IPS DF 4.7 (cell line): ENCODE measurements at regions not wholly inside any gene's neighbourhood (a gene's known extent, or its start where the extent isn't known, plus 50 kb on each side); places are given as distances from the start of the nearest gene placed in this dataset.

ENCODE experiments used
- DNase-seq: peaks from one replicate; pipeline ENCODE4 v3.0.0-alpha.2; 2013; ENCODE audit warnings: low spot score; ENCODE audit errors: extremely low read depth

DNA sequence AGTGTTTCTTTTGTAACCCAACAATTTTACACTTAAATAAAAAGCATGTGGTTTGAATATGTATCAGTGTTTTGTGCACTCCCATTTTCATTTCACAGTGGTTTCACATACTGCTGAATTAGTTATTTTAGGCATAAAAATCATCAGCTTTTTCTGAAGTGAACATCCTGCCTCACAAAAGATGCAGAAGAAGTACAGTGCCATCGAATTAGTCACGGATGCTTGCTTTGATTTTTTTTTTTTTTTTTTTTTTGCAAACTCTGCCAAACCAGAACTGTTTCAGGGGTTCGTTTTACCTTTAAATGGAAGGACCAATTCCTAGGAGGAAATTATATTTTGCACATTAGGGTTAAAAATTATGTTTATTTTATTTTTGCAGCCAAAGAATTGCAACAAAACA, 158.6 kb downstream of the RPS12 start:
- no peak for DNase-seq

DNA sequence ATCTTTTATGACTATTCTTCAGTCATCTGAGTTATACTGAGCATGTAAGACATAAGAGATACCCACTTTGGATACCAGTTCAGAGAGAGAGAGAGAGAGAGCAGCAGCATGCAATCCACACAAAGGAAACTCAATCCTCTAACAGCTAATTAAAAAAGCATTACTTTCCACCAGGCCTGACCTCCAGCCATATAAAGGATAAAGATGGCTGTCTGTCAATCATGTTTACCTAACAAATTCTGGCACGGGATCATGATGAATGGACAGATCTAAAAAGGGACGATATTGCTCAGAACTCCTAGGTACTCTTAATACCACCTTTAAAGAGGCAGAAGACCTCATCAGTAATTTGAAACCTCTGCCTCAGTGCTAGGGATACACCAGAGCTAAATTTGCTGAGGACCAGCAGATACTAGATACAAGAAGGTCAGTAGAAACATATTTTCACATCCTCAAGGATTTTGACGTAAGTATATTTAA, 159.2 kb downstream of the RPS12 start:
- DNase-seq, result no peak

DNA sequence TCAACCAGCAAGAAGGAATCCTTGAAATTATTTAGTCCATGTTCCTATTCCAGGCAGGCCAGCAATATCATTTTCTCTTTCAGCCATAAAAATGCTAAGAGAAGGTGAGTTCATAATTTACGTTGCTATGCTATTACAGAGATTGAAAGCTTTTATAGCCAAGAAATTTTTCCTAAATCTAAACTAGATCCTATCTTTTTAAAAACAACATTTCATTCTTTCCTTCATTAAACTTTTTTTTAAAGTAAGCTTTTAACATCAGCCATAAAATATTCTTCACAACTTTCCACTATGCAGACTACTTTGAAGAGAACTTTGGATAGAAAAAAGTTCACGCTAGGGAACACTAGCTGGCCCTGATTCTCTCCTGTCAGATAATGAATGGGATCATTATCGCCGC, 159.8 kb downstream of the RPS12 start:
- DNase-seq, result no peak

DNA sequence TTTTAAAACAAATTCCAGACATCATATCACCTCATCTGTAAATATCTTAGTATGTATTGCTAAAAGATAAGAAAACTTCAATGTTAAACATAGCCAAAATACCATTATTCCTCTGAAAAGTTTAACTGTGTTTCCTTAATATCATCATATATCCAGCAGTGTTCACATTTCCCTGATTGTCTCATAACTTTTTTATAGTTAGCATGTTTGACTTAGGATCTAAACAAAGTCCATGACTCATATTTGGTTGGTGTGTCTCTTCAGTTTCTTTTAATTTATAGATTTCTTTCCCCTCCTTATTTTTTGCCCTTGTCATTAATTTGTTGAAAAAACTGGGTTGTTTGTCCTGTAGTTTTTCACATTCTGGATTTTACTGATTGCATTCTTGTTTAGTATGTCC, 163.0 kb downstream of the RPS12 start:
- no peak for DNase-seq

DNA sequence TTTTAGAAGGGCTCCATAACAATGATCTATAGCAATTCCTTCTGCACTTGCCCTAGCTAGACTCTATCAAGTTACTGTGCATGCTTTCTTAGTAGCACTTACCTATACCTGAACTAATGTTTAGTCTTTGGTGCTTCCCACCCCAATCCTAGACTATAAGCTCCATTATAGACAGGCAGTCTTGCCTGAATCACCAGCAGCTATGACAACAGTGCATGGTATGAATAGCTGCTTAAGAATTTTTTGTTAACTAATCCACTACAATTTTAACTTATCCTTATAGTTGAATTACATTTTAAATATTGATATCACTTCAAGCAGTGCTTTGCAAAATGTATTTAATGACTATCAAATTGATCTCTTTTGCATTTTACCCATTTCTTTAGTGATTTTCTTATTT, 164.3 kb downstream of the RPS12 start:
- DNase-seq, result no peak

DNA sequence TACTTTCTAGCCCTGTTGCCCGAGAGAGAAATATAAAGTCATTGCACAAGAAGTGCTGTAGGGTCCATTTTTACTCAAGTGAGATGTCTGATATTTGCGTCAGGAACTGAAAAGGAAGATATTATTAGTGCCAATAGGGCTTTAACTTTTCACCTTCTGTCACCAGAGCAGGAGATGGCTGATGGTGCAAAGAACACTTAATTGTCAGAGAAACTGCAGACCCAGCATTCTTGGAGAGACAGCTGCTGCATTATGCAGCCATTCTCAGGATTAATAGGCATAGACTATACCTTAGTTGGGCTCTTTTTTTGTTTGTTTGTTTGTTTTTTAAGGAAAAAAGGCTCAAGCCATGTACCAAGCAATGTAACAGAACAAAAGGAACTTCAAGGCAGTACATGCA, 179.4 kb downstream of the RPS12 start:
- DNase-seq, result no peak

DNA sequence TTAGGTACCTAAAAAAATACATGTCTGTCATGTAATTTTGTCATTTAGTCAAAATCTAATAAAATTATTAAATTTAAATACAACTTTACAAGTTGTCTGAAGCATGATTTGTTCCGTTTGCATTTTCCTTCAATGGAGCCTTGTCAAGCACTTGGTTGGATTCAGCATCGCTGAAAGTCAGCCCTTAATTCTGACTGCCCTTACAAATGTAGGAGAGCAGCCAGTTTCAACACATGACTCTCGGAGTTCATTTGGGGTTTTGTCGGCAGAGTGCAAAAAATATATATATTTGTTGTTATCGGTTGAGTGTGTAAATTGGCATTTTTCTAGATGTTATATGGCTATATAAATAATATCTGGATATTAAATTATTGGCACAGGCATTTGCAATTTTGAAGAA, 180.6 kb downstream of the RPS12 start:
- DNase-seq, result no peak

DNA sequence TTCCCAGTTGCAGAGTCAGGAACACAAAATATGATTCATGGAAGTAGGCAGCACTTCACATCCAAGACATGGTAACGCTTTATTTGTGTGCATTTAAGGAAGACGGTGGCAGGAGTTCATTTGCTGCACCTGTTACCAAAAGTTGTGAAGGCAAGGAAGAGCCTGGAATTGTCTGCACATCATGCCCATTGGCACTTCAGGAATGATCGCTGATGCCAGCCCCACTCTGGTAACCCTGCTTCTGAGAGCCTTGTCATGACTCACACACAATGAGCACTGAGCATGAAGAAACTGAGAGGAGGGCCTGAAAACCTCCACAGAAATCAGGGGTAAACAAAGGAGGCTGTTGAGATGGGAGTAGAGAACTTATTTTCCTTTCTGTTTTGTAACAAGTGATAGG, 181.1 kb downstream of the RPS12 start:
- DNase-seq, result no peak

DNA sequence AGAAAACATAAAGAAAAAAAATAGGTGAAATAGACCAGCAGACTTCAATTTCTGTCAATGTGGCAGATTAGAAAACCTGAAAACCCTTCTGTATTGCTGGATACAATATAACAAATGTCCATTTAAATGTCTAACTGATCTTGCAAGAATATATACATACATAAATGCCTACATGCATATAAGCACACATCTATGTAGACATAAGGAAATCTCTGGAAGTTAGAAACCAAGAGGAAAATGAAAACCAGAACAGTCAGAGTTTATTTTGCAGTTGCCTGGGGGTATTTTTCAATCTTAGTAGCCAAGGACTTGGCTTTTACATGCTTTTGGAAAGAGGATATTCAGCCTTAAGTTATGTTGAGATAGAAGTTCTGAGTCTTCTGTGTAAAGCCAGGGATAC, 184.0 kb downstream of the RPS12 start:
- no peak for DNase-seq

DNA sequence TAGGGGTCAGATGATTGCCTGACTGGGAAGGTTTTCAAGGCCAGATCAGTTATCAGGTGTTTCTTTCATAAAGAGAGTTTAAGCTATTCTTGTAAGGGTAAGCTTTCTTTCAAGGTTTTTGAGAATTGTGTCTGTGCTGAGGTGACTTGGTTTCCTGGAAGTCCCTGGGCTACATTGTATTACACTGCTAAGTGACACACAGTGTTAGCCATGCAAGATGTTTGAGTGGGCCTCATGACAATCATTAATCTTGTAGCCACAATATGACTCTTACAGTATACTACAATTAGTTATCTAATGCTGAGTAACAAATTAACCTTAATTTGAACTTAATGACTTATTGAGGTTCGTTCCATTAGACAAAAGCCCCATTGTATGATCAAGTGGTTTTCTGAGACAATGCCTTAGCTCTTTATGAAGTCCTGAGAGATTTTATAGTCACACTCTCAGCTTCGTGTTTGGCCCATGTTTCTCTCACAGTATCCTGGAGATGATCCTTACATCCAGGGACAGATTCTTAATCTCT, 186.7 kb downstream of the RPS12 start:
- DNase-seq, result no peak

DNA sequence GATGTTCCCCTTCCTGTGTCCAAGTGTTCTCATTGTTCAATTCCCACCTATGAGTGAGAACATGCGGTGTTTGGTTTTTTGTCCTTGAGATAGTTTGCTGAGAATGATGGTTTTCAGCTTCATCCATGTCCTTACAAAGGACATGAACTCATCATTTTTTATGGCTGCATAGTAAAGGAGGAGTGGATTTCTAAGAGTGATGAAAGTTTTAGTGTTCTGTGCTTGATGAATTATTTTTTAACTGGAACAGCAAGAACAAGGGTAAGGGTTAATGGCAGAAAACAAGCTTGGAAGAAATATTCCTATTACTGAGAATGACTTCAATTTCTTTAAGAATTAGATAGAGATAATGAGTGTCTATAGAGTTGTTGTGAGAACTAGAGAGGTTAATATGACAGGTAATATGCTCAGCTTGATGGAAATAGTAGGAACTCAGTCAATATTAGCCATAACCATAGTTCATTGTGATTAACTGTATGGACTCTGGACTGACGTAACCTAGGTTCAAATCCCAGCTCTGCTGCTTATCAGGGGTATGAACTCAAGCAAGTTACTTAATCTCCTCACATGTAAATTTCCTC, 190.0 kb downstream of the RPS12 start:
- DNase-seq, result no peak

DNA sequence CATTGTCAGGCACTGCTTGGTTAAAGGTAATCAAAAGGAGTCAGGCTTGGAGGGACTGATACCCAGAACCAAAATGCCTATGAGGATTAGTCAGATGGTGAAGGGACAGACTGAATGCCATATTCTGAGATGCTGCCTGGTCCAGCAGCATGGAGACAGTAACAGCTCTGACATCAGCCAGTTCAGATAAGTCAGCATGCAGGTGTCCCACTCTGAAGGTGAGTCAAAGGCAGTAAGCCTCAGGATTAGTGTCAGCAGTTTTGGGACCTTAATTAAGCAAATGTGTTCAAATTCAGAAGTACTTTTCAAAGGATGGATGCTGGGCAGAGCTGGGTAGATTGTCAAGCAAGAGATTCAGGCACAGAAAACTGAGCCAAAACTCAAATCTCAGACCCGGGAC, 198.4 kb downstream of the RPS12 start:
- DNase-seq, result no peak

DNA sequence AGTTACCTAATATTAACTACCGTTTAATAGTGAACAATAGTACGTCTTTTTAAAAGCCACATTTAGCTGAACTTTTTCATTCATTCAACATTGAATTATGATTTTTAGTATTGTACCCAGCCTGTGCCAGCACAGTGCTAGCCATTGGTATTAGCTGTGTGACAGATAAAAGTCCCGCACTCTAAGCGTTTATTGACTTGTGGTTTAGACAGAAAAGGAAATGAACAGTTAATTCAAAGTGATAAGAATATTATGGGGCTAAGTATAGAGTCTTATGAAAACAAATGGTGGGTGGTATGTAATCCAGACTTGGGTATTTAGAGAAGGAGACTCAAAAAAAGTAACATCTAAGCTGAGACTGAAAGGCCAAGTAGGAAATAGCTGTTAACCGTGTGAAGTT, 202.3 kb downstream of the RPS12 start:
- no peak for DNase-seq

DNA sequence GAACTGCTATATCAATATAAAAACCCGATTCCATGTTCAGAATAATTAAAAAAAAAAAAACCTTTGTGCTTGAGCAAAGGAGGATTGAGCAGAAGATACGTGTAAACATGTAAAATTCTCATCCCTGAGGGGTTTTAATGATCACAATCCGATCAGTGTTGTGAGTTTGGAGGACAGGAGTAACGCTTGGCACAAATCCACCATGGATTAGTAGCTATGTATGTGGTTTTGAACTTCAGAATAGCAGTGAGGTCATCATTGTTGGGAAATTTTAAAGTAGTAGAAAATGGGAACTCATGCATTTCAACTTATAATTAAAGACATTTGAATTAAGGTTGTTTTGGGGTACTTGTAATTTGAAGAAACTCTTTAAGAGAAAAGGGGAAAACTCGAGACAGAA, 203.2 kb downstream of the RPS12 start:
- DNase-seq, result no peak

DNA sequence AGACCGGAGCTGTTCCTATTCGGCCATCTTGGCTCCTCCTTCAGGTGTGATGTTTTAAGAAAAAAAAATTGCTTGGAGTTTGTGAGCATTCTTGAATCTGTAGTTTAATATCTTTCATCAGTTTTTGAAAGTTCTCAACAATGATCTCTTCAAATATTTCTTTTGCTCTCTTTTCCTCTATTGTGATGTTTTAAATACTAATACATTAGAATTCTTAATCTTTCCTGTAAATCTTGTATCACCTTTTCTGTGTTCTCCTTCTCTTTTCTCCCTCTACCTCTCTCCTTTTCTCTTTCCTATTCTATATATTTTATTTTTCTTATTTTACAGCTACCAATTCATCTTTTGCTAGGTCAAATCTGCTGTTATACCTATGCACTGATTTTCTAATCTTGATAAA, 212.3 kb downstream of the RPS12 start:
- DNase-seq, result no peak

DNA sequence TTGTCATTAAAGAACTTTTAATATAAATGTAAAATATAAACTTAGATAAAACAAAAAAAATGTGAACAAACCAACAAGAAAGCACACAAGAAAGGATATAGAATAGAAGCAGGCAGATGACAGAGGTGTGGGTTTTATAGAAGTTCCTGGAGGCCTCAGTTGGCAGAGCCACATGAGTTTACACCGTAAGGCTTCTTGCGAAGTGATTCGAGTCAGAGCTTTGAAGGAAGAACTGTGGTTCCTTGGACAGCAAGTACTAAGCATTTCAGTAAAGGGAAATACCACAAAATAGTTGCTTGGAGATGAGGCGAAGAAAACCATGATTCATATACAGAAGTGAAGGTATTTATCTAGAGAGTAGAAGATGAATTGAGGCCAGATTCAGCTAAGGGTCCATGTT, 207.9 kb upstream of the EYA4 start:
- DNase-seq, result no peak

DNA sequence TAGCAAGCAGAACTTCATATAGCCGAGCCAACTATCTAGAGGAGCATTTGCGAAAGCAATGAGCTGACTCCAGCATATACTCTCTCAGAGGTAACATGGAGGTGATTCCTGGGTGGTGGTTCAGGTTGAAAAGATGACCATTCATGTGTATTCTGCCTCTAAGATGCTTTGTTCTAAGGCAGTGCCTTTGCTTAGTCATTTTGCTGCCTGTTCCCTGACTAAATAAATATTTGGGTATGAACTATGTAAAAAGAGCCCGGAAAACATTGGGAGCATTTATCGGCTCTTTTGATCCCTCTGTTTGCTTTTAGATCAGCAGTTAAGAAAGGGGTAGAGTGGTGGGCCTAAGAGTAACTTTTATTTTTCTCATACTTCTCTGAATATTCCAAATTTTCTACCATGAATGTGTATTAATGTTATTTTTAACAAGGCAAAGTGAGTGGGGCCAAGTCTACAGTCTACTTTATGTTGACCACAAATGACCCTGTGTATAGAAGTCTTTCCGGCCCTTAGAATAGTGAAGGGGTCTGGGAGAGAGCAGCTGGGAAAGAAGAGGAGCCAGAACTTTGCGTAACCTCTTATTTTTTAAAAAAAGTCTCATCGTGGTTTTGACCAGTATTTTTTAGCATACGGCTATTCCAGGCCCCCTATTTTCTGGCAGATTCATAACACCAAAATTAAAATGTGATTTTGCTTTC, 206.5 kb upstream of the EYA4 start:
- no peak for DNase-seq

DNA sequence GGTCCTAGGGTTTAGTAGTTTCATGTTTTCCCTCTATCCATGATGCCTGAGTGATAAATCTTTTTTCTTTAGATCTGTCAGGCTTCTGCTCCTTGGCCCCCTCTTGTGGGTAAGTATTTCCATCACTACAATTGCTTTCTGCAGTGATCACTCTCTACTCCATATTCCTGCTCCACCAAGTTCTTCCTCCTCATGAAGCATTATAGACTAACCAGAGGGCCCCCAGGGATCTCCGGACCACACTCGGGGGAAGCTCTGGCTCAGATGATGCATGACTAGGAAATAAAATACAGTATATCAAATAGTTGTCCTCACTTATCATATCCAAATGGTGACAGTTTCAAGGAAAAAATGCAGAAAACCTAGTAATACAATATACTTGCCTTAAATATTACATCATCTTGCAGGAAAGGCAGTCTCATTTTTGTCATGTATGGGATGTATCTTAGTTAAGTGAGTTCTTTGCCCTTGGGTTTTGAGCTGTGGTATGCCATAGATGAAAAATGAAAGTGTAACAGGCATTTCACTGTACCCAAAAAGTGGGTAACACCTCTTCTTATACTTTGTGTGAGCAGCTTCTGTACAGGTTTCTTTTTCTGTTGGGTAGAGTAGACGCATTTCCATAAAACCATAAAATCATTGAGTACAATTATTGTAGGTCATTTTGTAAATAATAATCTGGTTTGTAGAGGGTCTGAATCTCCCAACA, 200.9 kb upstream of the EYA4 start:
- no peak for DNase-seq

DNA sequence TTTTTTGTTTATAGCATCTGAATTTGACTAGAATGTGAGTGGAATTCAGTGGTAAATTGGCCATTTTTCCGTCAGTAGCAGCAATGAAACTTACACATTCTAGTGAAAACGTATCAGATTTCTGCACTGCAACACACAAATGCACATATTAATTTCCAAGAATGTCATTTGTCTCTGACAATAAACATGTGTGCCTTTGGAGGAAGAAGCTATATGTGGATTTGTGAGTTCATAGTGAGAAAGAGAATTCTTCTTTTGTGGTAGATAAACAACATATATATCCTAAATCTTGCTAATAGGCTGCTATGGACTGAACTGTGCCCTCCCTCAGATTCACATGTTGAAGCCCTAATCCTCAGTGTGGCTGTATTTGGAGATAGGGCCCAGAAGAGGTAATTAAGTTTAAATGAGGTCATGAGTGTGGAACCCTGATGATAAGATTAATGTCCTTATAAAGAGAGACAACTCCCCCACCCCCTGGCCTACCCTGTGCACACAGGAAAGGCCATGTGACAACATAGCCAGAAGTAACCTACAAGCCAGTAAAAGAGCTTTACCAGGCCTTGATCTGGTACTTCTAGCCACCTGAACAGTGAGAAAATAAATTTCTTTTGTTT, 200.2 kb upstream of the EYA4 start:
- DNase-seq, result no peak

DNA sequence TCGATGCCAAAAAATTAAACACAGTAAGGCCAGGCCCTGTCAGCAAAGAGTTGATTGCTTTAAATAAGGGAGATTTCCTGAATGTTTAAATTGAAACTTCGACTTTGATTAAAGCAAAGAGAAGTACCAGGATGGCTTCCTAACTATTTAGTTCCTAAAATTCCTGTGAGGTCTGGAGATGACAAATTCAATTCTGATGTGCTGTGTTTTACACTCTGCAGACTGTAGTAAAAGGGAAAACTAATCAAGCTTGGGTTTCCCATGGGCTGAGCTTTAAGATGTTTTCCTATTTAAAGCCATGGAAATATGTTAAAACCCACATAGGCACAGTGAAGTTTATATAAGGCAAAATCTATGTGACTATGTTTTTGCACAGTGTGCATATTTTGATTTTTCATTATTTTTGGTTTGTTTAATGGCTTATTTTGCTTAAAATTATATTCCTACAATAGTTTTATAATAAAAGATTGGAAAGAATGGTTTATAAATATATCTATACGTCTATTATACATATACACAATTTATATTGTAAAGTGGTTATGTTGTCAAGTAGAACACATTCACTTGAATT, 198.5 kb upstream of the EYA4 start:
- no peak for DNase-seq

DNA sequence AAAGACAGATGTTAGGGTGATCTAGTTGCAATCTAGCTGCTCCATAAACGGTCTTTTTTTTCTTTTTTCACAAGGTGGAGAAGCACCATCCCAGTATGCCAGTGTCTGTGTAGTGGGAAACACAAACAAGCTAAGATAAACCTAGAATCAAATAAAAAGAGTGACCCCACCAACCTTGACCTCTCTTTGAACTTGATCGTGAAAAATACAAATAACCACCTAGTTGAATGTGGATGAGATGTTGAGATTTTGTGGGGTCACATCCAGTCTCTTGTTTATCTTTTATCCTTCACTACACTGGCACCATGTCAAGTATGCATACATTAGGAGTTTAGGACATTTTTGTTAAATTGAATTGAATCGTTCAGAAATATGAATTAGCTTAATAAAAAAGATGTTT, 194.6 kb upstream of the EYA4 start:
- no peak for DNase-seq
